Breast epithelium (tissue), 4 donors: ENCODE measurements at regions not wholly inside any gene's neighbourhood (a gene's known extent, or its start where the extent isn't known, plus 50 kb on each side); places are given as distances from the start of the nearest gene placed in this dataset.

Experiments
- DNase-seq, 2 donors: peaks; one replicate each; pipeline ENCODE4 v3.0.0-alpha.2; 2019; ENCODE audit warnings: low spot score in 2 of 2
- H3K27ac ChIP-seq, 2 donors: fragments of 200-600 bp; sonication (generic) in 1 of 2; one replicate each; pipeline ENCODE4 v1.5.1; 2016 to 2019; ENCODE audit warnings: mild to moderate bottlenecking in 1 of 2
- H3K27me3 ChIP-seq, 2 donors: fragments of 200-600 bp; sonication (generic) in 1 of 2; one replicate each; pipeline versions ENCODE4 v1.5.1 to v1.6.0; 2017 to 2019; ENCODE audit warnings: control low read depth in 1 of 2, mild to moderate bottlenecking in 1 of 2
- H3K36me3 ChIP-seq: fragments of 200-600 bp; one replicate; pipeline ENCODE4 v1.5.1; 2019
- H3K4me1 ChIP-seq, 2 donors: fragments of 200-600 bp; sonication (generic); one replicate each; pipeline ENCODE4 v1.5.1; 2016 to 2019; ENCODE audit warnings: control low read depth in 1 of 2
- H3K4me3 ChIP-seq, 3 donors: fragments of 200-600 bp; sonication (generic); 1 replicate in 2 of 3; 2 replicates in 1 of 3; pipeline ENCODE4 v1.5.1; 2016 to 2019; ENCODE audit warnings: mild to moderate bottlenecking in 3 of 3, moderate library complexity in 2 of 3
- H3K9me3 ChIP-seq, 2 donors: fragments of 200-600 bp; sonication (generic) in 1 of 2; one replicate each; pipeline ENCODE4 v1.5.1; 2016 to 2019; ENCODE audit warnings: control low read depth in 1 of 2
- CTCF ChIP-seq, 3 donors: fragments of 450-650 bp; IDR thresholded peaks; one replicate each; pipeline ENCODE4 v1.5.1; 2016 to 2017; ENCODE audit warnings: antibody characterized with exemption in 3 of 3, mild to moderate bottlenecking in 3 of 3, moderate library complexity in 3 of 3
- POLR2A ChIP-seq: fragments of 450-650 bp; IDR thresholded peaks from one replicate; pipeline ENCODE4 v1.6.1; 2016; ENCODE audit warnings: antibody characterized with exemption, mild to moderate bottlenecking, moderate library complexity
- POLR2AphosphoS5 ChIP-seq, 3 donors: sonication (generic); formaldehyde crosslinking; IDR thresholded peaks; one replicate each; pipeline ENCODE4 v1.6.1; 2017; ENCODE audit warnings: antibody characterized with exemption in 3 of 3
- intact Hi-C: fragments of 100-400 bp; cut with DNase I; formaldehyde crosslinking; loops from one replicate; pipeline ENCODE4 v1.15.1; 2023; ENCODE audit warnings: low total_unique reads

GRCh38 chr5:143573568-143574170 lies 170.2 kb upstream of the NR3C1 start:
- no peaks in the 10 kb centered on the region for H3K36me3 ChIP-seq
- intact Hi-C loops = no loop called here
- H3K27ac ChIP-seq = no peak overlapping the region

GRCh38 chr5:143572671-143573070 lies 169.2 kb upstream of the NR3C1 start:
- intact Hi-C loops = no loop called here
- TF ChIP-seq CTCF (IDR thresholded peaks at IDR 0.05) (no peak), POLR2A (no peak), POLR2AphosphoS5 (IDR thresholded peaks at IDR 0.05) (no peak)
- H3K9me3 ChIP-seq = no peaks in the 10 kb centered on the region
- no peak for DNase-seq
- H3K27me3 ChIP-seq = no peaks in the 10 kb centered on the region
- no peaks in the 10 kb centered on the region for H3K4me1 ChIP-seq
- H3K27ac ChIP-seq = no peak overlapping the region
- no peaks in the 10 kb centered on the region for H3K36me3 ChIP-seq
- H3K4me3 ChIP-seq = no peak overlapping the region

More at GRCh38 chr5:143573568-143574170, 170.2 kb upstream of the NR3C1 start:
- H3K4me3 ChIP-seq = no peak overlapping the region
- H3K9me3 ChIP-seq = no peaks in the 10 kb centered on the region
- no peaks in the 10 kb centered on the region for H3K4me1 ChIP-seq
- no peaks in the 10 kb centered on the region for H3K27me3 ChIP-seq
- DNase-seq = no peak
- TF ChIP-seq CTCF (IDR thresholded peaks at IDR 0.05) (no peak), POLR2A (no peak), POLR2AphosphoS5 (IDR thresholded peaks at IDR 0.05) (no peak)

- Histone ChIP-seq H3K27ac (no peak overlapping the region), H3K27me3 (no peaks in the 10 kb centered on the region), H3K36me3 (no peaks in the 10 kb centered on the region), H3K4me1 (no peaks in the 10 kb centered on the region), H3K9me3 (no peaks in the 10 kb centered on the region), H3K4me3 (no peak overlapping the region)
- intact Hi-C loops = no loop called here
- TF ChIP-seq CTCF (IDR thresholded peaks at IDR 0.05) = no peak
- no peak for TF ChIP-seq POLR2A
- TF ChIP-seq POLR2AphosphoS5 (IDR thresholded peaks at IDR 0.05) = no peak
- DNase-seq = no peak
These were observed 168.4 kb upstream of the NR3C1 start for GRCh38 chr5:143571642-143572624.

GRCh38 chr5:143570989-143571388 lies 167.5 kb upstream of the NR3C1 start:
- intact Hi-C loops = no loop called here
- DNase-seq = no peak
- Histone ChIP-seq H3K4me1 (no peaks in the 10 kb centered on the region), H3K4me3 (no peak overlapping the region), H3K27ac (no peak overlapping the region), H3K36me3 (no peaks in the 10 kb centered on the region), H3K27me3 (no peaks in the 10 kb centered on the region), H3K9me3 (no peaks in the 10 kb centered on the region)
- TF ChIP-seq POLR2AphosphoS5 (IDR thresholded peaks at IDR 0.05) (no peak), POLR2A (no peak), CTCF (IDR thresholded peaks at IDR 0.05) (no peak)
